Activated gamma-delta T cell treated with Interleukin-2 at 50 U/mL for 16 hours (primary cell): ENCODE measurements at regions not wholly inside any gene's neighbourhood (a gene's known extent, or its start where the extent isn't known, plus 50 kb on each side); places are given as distances from the start of the nearest gene placed in this dataset.

Experiments used
- DNase-seq: peaks from one replicate; pipeline ENCODE4 v3.0.0-alpha.2; 2020

- DNase-seq: no peak
Observed at GRCh38 chr2:235170536-235171521, 219.0 kb downstream of the SH3BP4 start.

GRCh38 chr2:235171550-235172031 is 219.8 kb downstream of the SH3BP4 start:
- no peak for DNase-seq

- no peak for DNase-seq
Observed at GRCh38 chr2:235180642-235181041, 228.8 kb downstream of the SH3BP4 start.

- DNase-seq: no peak
Observed at GRCh38 chr2:235183786-235184185, 232.0 kb downstream of the SH3BP4 start.

- DNase-seq: no peak
Observed at GRCh38 chr2:235187806-235188205, 236.0 kb downstream of the SH3BP4 start.

- no peak for DNase-seq
Observed at GRCh38 chr2:235191486-235191885, 239.7 kb downstream of the SH3BP4 start.

- no peak for DNase-seq
Observed at GRCh38 chr2:235191978-235192377, 240.2 kb downstream of the SH3BP4 start.

- DNase-seq: no peak
Observed at GRCh38 chr2:235194351-235194750, 242.5 kb downstream of the SH3BP4 start.

- DNase-seq: no peak
Observed at GRCh38 chr2:235194836-235195235, 243.0 kb downstream of the SH3BP4 start.

GRCh38 chr2:235195921-235196320 is 244.1 kb downstream of the SH3BP4 start:
- no peak for DNase-seq

- no peak for DNase-seq
Observed at GRCh38 chr2:235199128-235199527, 247.3 kb downstream of the SH3BP4 start.

- no peak for DNase-seq
Observed at GRCh38 chr2:235200216-235200615, 248.4 kb downstream of the SH3BP4 start.

- DNase-seq: no peak
Observed at GRCh38 chr2:235201756-235202155, 249.9 kb downstream of the SH3BP4 start.

GRCh38 chr2:235204948-235205347 is 253.1 kb downstream of the SH3BP4 start:
- DNase-seq: no peak

- DNase-seq: no peak
Observed at GRCh38 chr2:235206399-235206798, 254.6 kb downstream of the SH3BP4 start.

- no peak for DNase-seq
Observed at GRCh38 chr2:235206980-235207579, 255.3 kb downstream of the SH3BP4 start.

GRCh38 chr2:235211056-235211455 is 259.2 kb downstream of the SH3BP4 start:
- DNase-seq: no peak

- DNase-seq: no peak
Observed at GRCh38 chr2:235212501-235213158, 260.8 kb downstream of the SH3BP4 start.

GRCh38 chr2:235215248-235215647 is 263.4 kb downstream of the SH3BP4 start:
- DNase-seq: no peak

- no peak for DNase-seq
Observed at GRCh38 chr2:235216901-235217300, 265.1 kb downstream of the SH3BP4 start.

GRCh38 chr2:235217846-235218245 is 266.0 kb downstream of the SH3BP4 start:
- DNase-seq: no peak

- no peak for DNase-seq
Observed at GRCh38 chr2:235218486-235218907, 266.7 kb downstream of the SH3BP4 start.

- DNase-seq: no peak
Observed at GRCh38 chr2:235219048-235219447, 267.2 kb downstream of the SH3BP4 start.
